Bronchial epithelial cell (primary cell): ENCODE measurements at regions not wholly inside any gene's neighbourhood (a gene's known extent, or its start where the extent isn't known, plus 50 kb on each side); places are given as distances from the start of the nearest gene placed in this dataset.

Source experiments
- DNase-seq: peaks from one replicate; pipeline ENCODE4 v3.0.0-alpha.2; 2010; ENCODE audit warnings: low read depth
- FAIRE-seq: peaks from 2 replicates; lab custom pipeline; 2011; peaks lifted over from hg19 to GRCh38; lab: Jason Lieb, UNC
- H3K27me3 ChIP-seq: 2 replicates; pipeline ENCODE4 v1.5.1; 2011; ENCODE audit warnings: low read length; ENCODE audit not compliant: control insufficient read depth, insufficient read depth
- H3K36me3 ChIP-seq: 2 replicates; pipeline ENCODE4 v1.5.1; 2011; ENCODE audit warnings: low read length; ENCODE audit not compliant: control insufficient read depth, insufficient read depth
- H3K4me3 ChIP-seq: 2 replicates; pipeline ENCODE4 v1.5.1; 2011; ENCODE audit warnings: mild to moderate bottlenecking, low read depth, low read length, control low read depth
- TF ChIP-seq, protein P1 (sequence below): IDR thresholded peaks from 2 replicates; pipeline ENCODE4 v1.5.1; 2011; ENCODE audit warnings: mild to moderate bottlenecking, moderate library complexity, low read length, control low read depth, inconsistent platforms; ENCODE audit not compliant: insufficient read depth, severe bottlenecking

DNA sequence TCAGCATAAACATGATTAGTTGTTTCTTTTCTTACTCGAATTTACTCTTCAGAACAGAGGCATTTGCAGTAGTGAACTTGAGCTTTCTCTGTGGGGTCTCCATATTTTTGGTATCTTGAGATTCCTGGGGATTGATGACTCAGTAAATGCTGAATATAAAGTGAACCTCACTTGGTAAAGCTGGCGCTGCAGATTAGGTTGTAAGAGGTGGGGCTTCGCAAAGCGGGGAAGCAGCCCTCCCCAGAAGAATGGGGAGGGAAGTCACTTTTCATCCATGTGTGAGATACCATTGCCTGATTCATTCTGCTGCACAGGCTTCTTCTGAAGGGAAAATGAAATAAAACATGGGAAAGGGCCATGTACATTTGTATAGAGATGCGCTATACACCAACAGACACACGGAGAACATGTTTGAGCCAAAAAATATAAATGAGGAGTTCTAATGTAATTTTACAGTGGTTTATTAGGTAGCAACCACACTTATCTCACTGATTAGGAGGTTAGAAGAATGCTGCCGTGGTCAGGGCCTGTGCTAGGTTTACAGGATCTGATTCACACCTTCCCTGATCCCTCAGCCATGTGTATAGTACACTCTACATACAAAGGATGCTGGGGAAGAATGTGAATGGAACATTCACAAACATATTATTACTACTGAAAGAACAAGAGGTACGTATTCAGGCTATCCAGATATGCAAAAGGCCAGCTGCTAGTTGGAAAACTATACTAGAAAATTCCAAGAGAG, 63.5 kb downstream of the DNTTIP2 start:
- Histone ChIP-seq H3K36me3 (no peaks in the 10 kb centered on the region), H3K4me3 (no peak overlapping the region), H3K27me3 (no peaks in the 10 kb centered on the region)
- TF ChIP-seq, protein P1, sequence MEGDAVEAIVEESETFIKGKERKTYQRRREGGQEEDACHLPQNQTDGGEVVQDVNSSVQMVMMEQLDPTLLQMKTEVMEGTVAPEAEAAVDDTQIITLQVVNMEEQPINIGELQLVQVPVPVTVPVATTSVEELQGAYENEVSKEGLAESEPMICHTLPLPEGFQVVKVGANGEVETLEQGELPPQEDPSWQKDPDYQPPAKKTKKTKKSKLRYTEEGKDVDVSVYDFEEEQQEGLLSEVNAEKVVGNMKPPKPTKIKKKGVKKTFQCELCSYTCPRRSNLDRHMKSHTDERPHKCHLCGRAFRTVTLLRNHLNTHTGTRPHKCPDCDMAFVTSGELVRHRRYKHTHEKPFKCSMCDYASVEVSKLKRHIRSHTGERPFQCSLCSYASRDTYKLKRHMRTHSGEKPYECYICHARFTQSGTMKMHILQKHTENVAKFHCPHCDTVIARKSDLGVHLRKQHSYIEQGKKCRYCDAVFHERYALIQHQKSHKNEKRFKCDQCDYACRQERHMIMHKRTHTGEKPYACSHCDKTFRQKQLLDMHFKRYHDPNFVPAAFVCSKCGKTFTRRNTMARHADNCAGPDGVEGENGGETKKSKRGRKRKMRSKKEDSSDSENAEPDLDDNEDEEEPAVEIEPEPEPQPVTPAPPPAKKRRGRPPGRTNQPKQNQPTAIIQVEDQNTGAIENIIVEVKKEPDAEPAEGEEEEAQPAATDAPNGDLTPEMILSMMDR: no peak
- no peak for FAIRE-seq
- DNase-seq: peak; percentile 40

DNA sequence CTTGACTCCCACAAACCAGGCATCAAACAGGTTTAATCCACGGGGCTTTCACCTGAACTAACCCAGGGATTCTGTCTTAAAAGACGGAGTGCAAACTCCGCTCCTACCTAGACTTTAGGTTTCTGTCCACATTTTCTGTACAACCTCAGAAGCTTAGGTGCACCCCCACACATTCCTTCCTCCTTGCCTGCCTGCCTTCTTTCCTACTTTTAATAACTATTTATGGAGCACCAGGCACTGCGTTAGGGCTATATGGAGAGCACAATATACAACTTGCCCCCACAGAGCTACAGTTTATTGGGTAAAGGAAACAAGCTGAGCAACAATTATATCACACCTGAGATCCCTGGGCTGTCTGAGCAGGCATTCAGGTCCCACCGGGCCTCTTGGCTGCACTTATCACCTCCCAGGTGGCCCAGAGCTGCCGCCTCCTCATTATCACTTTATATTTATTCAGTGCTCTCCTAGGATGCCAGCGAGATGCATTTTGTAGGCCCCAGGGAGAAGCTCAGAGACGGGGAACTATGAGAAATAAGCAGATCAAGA, 64.1 kb downstream of the DNTTIP2 start:
- H3K27me3 ChIP-seq: no peaks in the 10 kb centered on the region
- H3K4me3 ChIP-seq: no peak overlapping the region
- no peaks in the 10 kb centered on the region for H3K36me3 ChIP-seq
- no peak for DNase-seq
- TF ChIP-seq, protein P1: no peak
- FAIRE-seq: no peak

DNA sequence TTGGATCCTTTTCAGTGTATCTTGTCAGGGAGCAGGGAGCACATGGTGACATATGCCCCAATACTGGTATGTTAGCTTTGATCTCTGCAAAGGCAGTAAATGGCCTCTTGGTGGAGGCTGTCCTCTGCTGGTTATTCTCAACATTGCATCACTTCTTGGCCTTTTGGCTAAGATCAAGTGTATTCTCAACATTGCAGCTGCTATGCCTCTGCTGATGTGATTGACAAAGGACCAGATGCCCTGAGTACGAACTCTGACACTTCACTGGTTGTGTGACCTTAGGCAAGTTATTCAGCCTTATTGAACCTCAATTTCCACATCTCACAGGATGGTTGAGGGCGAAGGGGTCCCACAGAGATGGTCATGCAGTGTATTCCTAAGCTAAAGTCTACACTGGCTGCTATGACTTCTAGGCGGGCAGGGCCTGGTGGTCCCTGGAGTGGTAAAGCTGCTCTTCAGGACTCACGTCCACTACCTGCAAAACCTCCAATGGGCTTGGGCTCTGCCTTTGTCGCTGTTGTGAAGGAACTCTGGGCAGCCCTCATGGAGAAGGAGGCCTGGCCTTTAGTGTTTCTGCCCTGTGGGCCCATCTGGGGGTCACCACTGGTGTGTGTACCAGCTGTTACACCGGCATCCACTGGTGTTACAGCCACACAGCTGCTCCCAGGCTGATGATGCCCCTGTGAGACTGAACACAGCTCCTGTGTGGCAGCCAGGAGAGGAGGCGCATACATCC, 64.8 kb downstream of the DNTTIP2 start:
- no peaks in the 10 kb centered on the region for H3K36me3 ChIP-seq
- no peak overlapping the region for H3K4me3 ChIP-seq
- DNase-seq (peak; percentile 81), FAIRE-seq (peak; percentile 80)
- TF ChIP-seq, protein P1: peak; percentile 98
- H3K27me3 ChIP-seq: no peaks in the 10 kb centered on the region

DNA sequence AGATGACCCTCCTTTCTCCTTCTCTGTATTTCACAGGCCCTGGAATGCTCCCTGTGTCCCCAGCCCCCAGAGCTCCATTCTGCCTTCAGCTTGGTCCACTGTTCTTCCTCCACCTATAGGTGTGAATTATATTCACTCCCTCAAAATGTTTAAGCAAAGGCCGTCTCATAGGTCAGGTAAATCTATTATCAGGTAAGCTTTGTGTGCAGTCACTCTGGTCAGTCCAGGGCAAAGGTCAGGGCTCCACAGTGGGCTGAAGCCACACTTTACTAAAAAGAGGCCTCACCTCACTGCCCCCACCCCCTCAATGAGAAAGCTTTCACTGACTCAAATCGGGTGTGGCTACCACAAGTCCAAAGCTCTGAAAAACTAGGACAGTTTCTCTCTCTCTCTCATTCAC, 65.9 kb downstream of the DNTTIP2 start:
- Histone ChIP-seq H3K27me3 (no peaks in the 10 kb centered on the region), H3K36me3 (no peaks in the 10 kb centered on the region), H3K4me3 (no peak overlapping the region)
- DNase-seq (peak; percentile 62), FAIRE-seq (no peak)
- TF ChIP-seq, protein P1: no peak

DNA sequence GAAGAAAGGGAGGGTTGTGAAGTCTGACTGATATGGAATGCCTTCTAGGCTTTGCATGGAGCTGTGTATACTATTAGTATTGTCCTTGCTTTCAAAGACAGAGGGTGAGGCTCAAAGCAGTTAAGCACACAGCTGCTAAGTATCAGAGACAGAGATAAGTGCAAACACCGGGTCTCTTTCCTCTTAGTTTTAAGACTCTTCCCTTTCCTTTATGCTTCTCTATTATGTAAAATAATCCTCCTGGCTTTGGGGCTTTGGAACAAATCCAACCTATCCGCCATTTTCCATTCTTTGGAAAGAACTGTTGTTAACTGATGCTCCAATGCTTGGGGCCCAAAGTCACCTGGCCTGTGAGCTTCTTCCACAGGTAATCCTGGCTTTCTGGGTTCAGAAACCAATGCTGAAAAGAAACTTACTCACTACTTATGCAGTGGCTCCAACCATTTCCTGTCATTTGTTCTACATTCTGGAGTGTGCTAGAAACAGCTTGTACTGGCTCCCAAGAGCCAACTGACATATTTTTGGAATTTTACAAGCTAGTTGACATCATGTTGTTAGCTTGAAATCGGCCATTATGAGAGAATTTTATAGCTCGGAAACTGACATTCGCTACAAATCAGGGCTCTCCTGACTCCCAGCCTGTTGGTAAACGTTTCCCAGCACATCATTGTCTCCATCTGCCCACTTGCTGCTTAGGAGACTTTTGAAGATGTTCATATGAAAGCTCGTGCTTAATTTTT, 67.5 kb downstream of the DNTTIP2 start:
- TF ChIP-seq, protein P1: no peak
- DNase-seq: peak; percentile 25

More for the DNA sequence above, 67.5 kb downstream of the DNTTIP2 start:
- H3K4me3 ChIP-seq: no peak overlapping the region
- H3K36me3 ChIP-seq: no peaks in the 10 kb centered on the region
- no peaks in the 10 kb centered on the region for H3K27me3 ChIP-seq
- no peak for FAIRE-seq
